Activated CD4-positive, alpha-beta memory T cell treated with anti-CD3 and anti-CD28 coated beads for 36 hours (primary cell): ENCODE measurements at regions not wholly inside any gene's neighbourhood (a gene's known extent, or its start where the extent isn't known, plus 50 kb on each side); places are given as distances from the start of the nearest gene placed in this dataset.

Source experiments
- CTCF ChIA-PET: fragments of 350-600 bp; sonication (Branson Sonifier 250); formaldehyde crosslinking; loops from one replicate; lab custom pipeline; 2021; ENCODE audit warnings: antibody characterized with exemption, inconsistent platforms; lab: Charles Lee
- POLR2A ChIA-PET: fragments of 350-600 bp; sonication (Branson Sonifier 250); formaldehyde crosslinking; loops from one replicate; lab custom pipeline; 2021; ENCODE audit warnings: antibody characterized with exemption; lab: Charles Lee
- DNase-seq: peaks from one replicate; pipeline ENCODE4 v3.0.0-alpha.2; 2020
- H3K27ac Mint-ChIP-seq: one replicate; pipeline ENCODE4 v1.8.0; 2021; ENCODE audit warnings: mixed read lengths
- H3K27me3 Mint-ChIP-seq: one replicate; pipeline ENCODE4 v1.8.0; 2021; ENCODE audit warnings: mixed read lengths
- H3K36me3 Mint-ChIP-seq: one replicate; pipeline ENCODE4 v1.8.0; 2021; ENCODE audit warnings: mixed read lengths
- H3K4me1 Mint-ChIP-seq: one replicate; pipeline ENCODE4 v1.8.0; 2021; ENCODE audit warnings: low read depth, mixed read lengths
- H3K4me3 Mint-ChIP-seq: one replicate; pipeline ENCODE4 v1.8.0; 2021; ENCODE audit warnings: mild to moderate bottlenecking, mixed read lengths
- H3K9me3 Mint-ChIP-seq: one replicate; pipeline ENCODE4 v1.8.0; 2021; ENCODE audit warnings: mixed read lengths
- intact Hi-C: fragments of 100-400 bp; cut with micrococcal nuclease; formaldehyde crosslinking; loops from one replicate; pipeline ENCODE4 v1.15.1; 2023

GRCh38 chr1:96355521-96355920 is 366.1 kb upstream of the PTBP2 start:
- Mint-ChIP-seq H3K4me3 (no peak overlapping the region), H3K36me3 (no peaks in the 10 kb centered on the region), H3K4me1 (no peaks in the 10 kb centered on the region), H3K27me3 (peaks cover 2% of the 10 kb centered on the region), H3K9me3 (no peaks in the 10 kb centered on the region), H3K27ac (no peak overlapping the region)
- DNase-seq = no peak
- intact Hi-C loops = no loop called here
- ChIA-PET POLR2A (no interaction called here), CTCF (no interaction called here)

- POLR2A ChIA-PET = no interaction called here
- H3K4me1 Mint-ChIP-seq = no peaks in the 10 kb centered on the region
- no peak overlapping the region for H3K27ac Mint-ChIP-seq
- peaks cover 5% of the 10 kb centered on the region for H3K27me3 Mint-ChIP-seq
- intact Hi-C loops = no loop called here
- DNase-seq = no peak
- H3K4me3 Mint-ChIP-seq = no peak overlapping the region
- no peaks in the 10 kb centered on the region for H3K9me3 Mint-ChIP-seq
- CTCF ChIA-PET = no interaction called here
- H3K36me3 Mint-ChIP-seq = no peaks in the 10 kb centered on the region
Observed at GRCh38 chr1:96355961-96356360, 365.6 kb upstream of the PTBP2 start.

- H3K27ac Mint-ChIP-seq = no peak overlapping the region
Observed at GRCh38 chr1:96357141-96357765, 364.3 kb upstream of the PTBP2 start.

GRCh38 chr1:96358057-96358456 is 363.5 kb upstream of the PTBP2 start:
- peaks cover 6% of the 10 kb centered on the region for H3K27me3 Mint-ChIP-seq
- H3K9me3 Mint-ChIP-seq = peaks cover 3% of the 10 kb centered on the region
- POLR2A ChIA-PET = no interaction called here
- CTCF ChIA-PET = no interaction called here
- intact Hi-C loops = no loop called here
- H3K4me3 Mint-ChIP-seq = no peak overlapping the region
- H3K4me1 Mint-ChIP-seq = peaks cover 7% of the 10 kb centered on the region
- no peak overlapping the region for H3K27ac Mint-ChIP-seq
- no peaks in the 10 kb centered on the region for H3K36me3 Mint-ChIP-seq
- no peak for DNase-seq

More at GRCh38 chr1:96357141-96357765, 364.3 kb upstream of the PTBP2 start:
- Mint-ChIP-seq H3K27me3 (peaks cover 5% of the 10 kb centered on the region), H3K9me3 (no peaks in the 10 kb centered on the region), H3K36me3 (no peaks in the 10 kb centered on the region), H3K4me1 (peaks cover 2% of the 10 kb centered on the region), H3K4me3 (no peak overlapping the region)
- POLR2A ChIA-PET = no interaction called here
- CTCF ChIA-PET = no interaction called here
- intact Hi-C loops = no loop called here
- no peak for DNase-seq

- Mint-ChIP-seq H3K9me3 (peaks cover 3% of the 10 kb centered on the region), H3K27me3 (peaks cover 6% of the 10 kb centered on the region), H3K4me3 (no peak overlapping the region), H3K27ac (no peak overlapping the region), H3K4me1 (peaks cover 7% of the 10 kb centered on the region), H3K36me3 (no peaks in the 10 kb centered on the region)
- POLR2A ChIA-PET = no interaction called here
- intact Hi-C loops = loop anchor here (5.0 kb wide), 1 partner anchor 362 kb away; the partner anchor contains the start of gene PTBP2
- CTCF ChIA-PET = no interaction called here
- DNase-seq = no peak
Observed at GRCh38 chr1:96360036-96360795, 361.4 kb upstream of the PTBP2 start.

GRCh38 chr1:96361271-96361856 is 360.2 kb upstream of the PTBP2 start:
- POLR2A ChIA-PET = no interaction called here
- intact Hi-C loops = loop anchor here (5.0 kb wide), 1 partner anchor 361 kb away; the partner anchor contains the start of gene PTBP2
- Mint-ChIP-seq H3K9me3 (peaks cover 3% of the 10 kb centered on the region), H3K36me3 (no peaks in the 10 kb centered on the region), H3K27ac (no peak overlapping the region), H3K27me3 (peaks cover 6% of the 10 kb centered on the region), H3K4me1 (peaks cover 7% of the 10 kb centered on the region), H3K4me3 (no peak overlapping the region)
- CTCF ChIA-PET = interaction anchor here (0.6 kb wide), 1 partner anchor 152 kb away, joined by 3 read pairs; no protein-coding TSS in a partner anchor
- no peak for DNase-seq

- Mint-ChIP-seq H3K27me3 (peaks cover 5% of the 10 kb centered on the region), H3K27ac (no peak overlapping the region), H3K4me3 (no peak overlapping the region), H3K36me3 (no peaks in the 10 kb centered on the region), H3K4me1 (peaks cover 7% of the 10 kb centered on the region), H3K9me3 (peaks cover 3% of the 10 kb centered on the region)
- intact Hi-C loops = loop anchor here (5.0 kb wide), 1 partner anchor 360 kb away; the partner anchor contains the start of gene PTBP2
- CTCF ChIA-PET = interaction anchor here (0.6 kb wide), 1 partner anchor 152 kb away, joined by 3 read pairs; no protein-coding TSS in a partner anchor
- DNase-seq = no peak
- POLR2A ChIA-PET = no interaction called here
Observed at GRCh38 chr1:96361961-96362360, 359.6 kb upstream of the PTBP2 start.

- Mint-ChIP-seq H3K4me3 (no peak overlapping the region), H3K4me1 (peaks cover 7% of the 10 kb centered on the region), H3K9me3 (peaks cover 3% of the 10 kb centered on the region), H3K27me3 (peaks cover 5% of the 10 kb centered on the region), H3K27ac (no peak overlapping the region), H3K36me3 (no peaks in the 10 kb centered on the region)
- POLR2A ChIA-PET = interaction anchor here (0.7 kb wide), 1 partner anchor 222 kb away, joined by 3 read pairs; no protein-coding TSS in a partner anchor
- intact Hi-C loops = loop anchor here (5.0 kb wide), 1 partner anchor 360 kb away; the partner anchor contains the start of gene PTBP2
- CTCF ChIA-PET = no interaction called here
- no peak for DNase-seq
Observed at GRCh38 chr1:96362623-96363022, 359.0 kb upstream of the PTBP2 start.

- intact Hi-C loops = loop anchor here (5.0 kb wide), 1 partner anchor 358 kb away; the partner anchor contains the start of gene PTBP2
- ChIA-PET POLR2A (no interaction called here), CTCF (no interaction called here)
- peaks cover 7% of the 10 kb centered on the region for H3K4me1 Mint-ChIP-seq
- no peak for DNase-seq
- no peak overlapping the region for H3K27ac Mint-ChIP-seq
- H3K9me3 Mint-ChIP-seq = peaks cover 3% of the 10 kb centered on the region
- no peaks in the 10 kb centered on the region for H3K36me3 Mint-ChIP-seq
- peaks cover 5% of the 10 kb centered on the region for H3K27me3 Mint-ChIP-seq
- no peak overlapping the region for H3K4me3 Mint-ChIP-seq
Observed at GRCh38 chr1:96363826-96364225, 357.8 kb upstream of the PTBP2 start.

- intact Hi-C loops = loop anchor here (5.0 kb wide), 1 partner anchor 358 kb away; the partner anchor contains the start of gene PTBP2
- no peaks in the 10 kb centered on the region for H3K36me3 Mint-ChIP-seq
- peaks cover 3% of the 10 kb centered on the region for H3K9me3 Mint-ChIP-seq
- peaks cover 7% of the 10 kb centered on the region for H3K4me1 Mint-ChIP-seq
- H3K4me3 Mint-ChIP-seq = no peak overlapping the region
- H3K27ac Mint-ChIP-seq = no peak overlapping the region
- CTCF ChIA-PET = no interaction called here
- no peak for DNase-seq
- peaks cover 5% of the 10 kb centered on the region for H3K27me3 Mint-ChIP-seq
- POLR2A ChIA-PET = no interaction called here
Observed at GRCh38 chr1:96364576-96364975, 357.0 kb upstream of the PTBP2 start.

- H3K27me3 Mint-ChIP-seq = peaks cover 5% of the 10 kb centered on the region
- H3K4me1 Mint-ChIP-seq = peaks cover 7% of the 10 kb centered on the region
- peaks cover 3% of the 10 kb centered on the region for H3K9me3 Mint-ChIP-seq
- ChIA-PET CTCF (no interaction called here), POLR2A (no interaction called here)
- DNase-seq = no peak
- intact Hi-C loops = no loop called here
- H3K36me3 Mint-ChIP-seq = no peaks in the 10 kb centered on the region
- no peak overlapping the region for H3K27ac Mint-ChIP-seq
- no peak overlapping the region for H3K4me3 Mint-ChIP-seq
Observed at GRCh38 chr1:96365076-96365475, 356.5 kb upstream of the PTBP2 start.
